Germinal center (tissue), 1 donor: ENCODE measurements at regions not wholly inside any gene's neighbourhood (a gene's known extent, or its start where the extent isn't known, plus 50 kb on each side); places are given as distances from the start of the nearest gene placed in this dataset.
"Not testable (repeated sequence)": the region's sequence is repeated elsewhere in the genome, so short reads cannot be mapped to it uniquely, and the experiment has no call there.

Source experiments
- DNase-seq: peaks from one replicate; pipeline ENCODE4 v3.0.0; 2012; ENCODE audit warnings: mixed read lengths, low spot score

- DNase-seq = no peak
Observed at GRCh38 chr2:184203661-184204060, 394.7 kb upstream of the ZNF804A start.

- DNase-seq = no peak
Observed at GRCh38 chr2:184205048-184205596, 393.2 kb upstream of the ZNF804A start.

- DNase-seq = no peak
Observed at GRCh38 chr2:184206045-184206444, 392.3 kb upstream of the ZNF804A start.

GRCh38 chr2:184210329-184210728 is 388.0 kb upstream of the ZNF804A start:
- DNase-seq = no peak

GRCh38 chr2:184215745-184216144 is 382.6 kb upstream of the ZNF804A start:
- DNase-seq = no peak

GRCh38 chr2:184256611-184257010 is 341.7 kb upstream of the ZNF804A start:
- DNase-seq = no peak

- no peak for DNase-seq
Observed at GRCh38 chr2:184261331-184261730, 337.0 kb upstream of the ZNF804A start.

GRCh38 chr2:184261818-184262217 is 336.5 kb upstream of the ZNF804A start:
- DNase-seq = no peak

GRCh38 chr2:184268900-184269477 is 329.3 kb upstream of the ZNF804A start:
- no peak for DNase-seq

- DNase-seq = no peak
Observed at GRCh38 chr2:184270660-184271059, 327.7 kb upstream of the ZNF804A start.

- DNase-seq = no peak
Observed at GRCh38 chr2:184272056-184272455, 326.3 kb upstream of the ZNF804A start.

- DNase-seq = no peak
Observed at GRCh38 chr2:184294831-184295230, 303.5 kb upstream of the ZNF804A start.

- no peak for DNase-seq
Observed at GRCh38 chr2:184297085-184297484, 301.2 kb upstream of the ZNF804A start.

GRCh38 chr2:184302506-184302905 is 295.8 kb upstream of the ZNF804A start:
- DNase-seq = no peak

- no peak for DNase-seq
Observed at GRCh38 chr2:184304006-184304405, 294.3 kb upstream of the ZNF804A start.

GRCh38 chr2:184305105-184305504 is 293.2 kb upstream of the ZNF804A start:
- DNase-seq = no peak

- DNase-seq = no peak
Observed at GRCh38 chr2:184308706-184309105, 289.6 kb upstream of the ZNF804A start.

- DNase-seq = no peak
Observed at GRCh38 chr2:184312970-184313369, 285.4 kb upstream of the ZNF804A start.

GRCh38 chr2:184314829-184315228 is 283.5 kb upstream of the ZNF804A start:
- DNase-seq = no peak

GRCh38 chr2:184316921-184317320 is 281.4 kb upstream of the ZNF804A start:
- DNase-seq = no peak

GRCh38 chr2:184322615-184323014 is 275.7 kb upstream of the ZNF804A start:
- DNase-seq = no peak

- no peak for DNase-seq
Observed at GRCh38 chr2:184326066-184326465, 272.3 kb upstream of the ZNF804A start.

- DNase-seq = not testable (repeated sequence)
Observed at GRCh38 chr2:184327805-184328204, 270.5 kb upstream of the ZNF804A start.

- DNase-seq = not testable (repeated sequence)
Observed at GRCh38 chr2:184330561-184330960, 267.8 kb upstream of the ZNF804A start.
